ENCODE measurements at regions not wholly inside any gene's neighbourhood (a gene's known extent, or its start where the extent isn't known, plus 50 kb on each side); places are given as distances from the start of the nearest gene placed in this dataset.

DNA sequence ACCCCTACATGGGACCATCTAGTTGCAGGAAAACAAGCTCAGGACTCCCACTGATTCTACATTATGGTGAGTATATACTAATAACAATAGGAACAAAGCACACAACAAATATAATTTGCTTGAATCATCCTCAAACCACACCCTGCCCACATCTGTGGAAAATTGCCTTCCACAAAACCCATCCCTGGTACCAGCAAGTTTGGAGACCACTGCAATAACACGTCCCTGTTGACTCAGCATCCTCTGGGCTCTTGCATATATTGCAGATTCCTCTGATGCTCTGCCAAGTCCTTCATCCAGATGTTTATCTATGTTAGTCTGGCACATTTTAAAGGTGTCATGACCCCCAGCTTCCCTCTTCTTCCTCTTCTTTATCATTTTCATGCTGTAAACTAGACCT, 138.4 kb downstream of the PCTP start:
- intact Hi-C loops (cut with DNase I) = no loop called here
- no peaks in the 10 kb centered on the region for H3K27me3 ChIP-seq
- TF ChIP-seq CTCF (IDR thresholded peaks at IDR 0.05) = no peak
- H3K9ac ChIP-seq (ENCODE audit: low read depth in 2 of 2, low read length in 2 of 2) = no peak overlapping the region
- H3K4me3 ChIP-seq = no peak overlapping the region
- no peak overlapping the region for H3K27ac ChIP-seq
- H3K36me3 ChIP-seq = no peaks in the 10 kb centered on the region
- H3K4me1 ChIP-seq = no peaks in the 10 kb centered on the region
- no peak for DNase-seq
- H3K9me3 ChIP-seq = no peaks in the 10 kb centered on the region

DNA sequence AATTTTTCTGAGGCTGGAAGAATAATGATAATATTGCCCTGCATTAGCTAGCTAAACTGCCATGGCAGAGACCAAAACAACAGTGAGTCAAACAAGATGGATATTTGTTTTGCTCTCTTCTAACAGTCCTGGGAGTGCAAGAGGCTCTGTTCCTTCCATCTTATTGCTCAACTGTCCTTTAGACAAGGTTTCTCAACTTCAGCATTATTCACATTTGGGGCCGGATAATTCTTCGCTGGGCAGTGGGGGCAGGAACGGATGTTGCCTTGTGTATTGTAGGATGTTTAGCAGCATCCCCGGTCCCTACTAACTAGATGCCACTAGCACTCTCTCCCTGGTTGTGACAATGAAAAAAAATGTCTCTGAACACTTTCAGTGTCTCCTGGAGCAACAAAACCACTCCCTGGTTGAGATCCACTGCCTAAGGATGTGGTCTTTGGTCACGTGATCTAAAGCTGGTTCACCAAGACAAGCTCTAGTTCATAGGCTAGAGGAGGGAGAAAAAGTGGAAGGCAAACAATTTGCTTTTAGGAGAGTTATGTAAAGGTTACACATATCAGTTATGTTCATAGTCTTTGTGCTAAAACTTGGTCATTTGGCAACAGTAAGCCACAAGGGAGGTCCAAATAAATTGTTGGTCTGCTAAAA, 144.4 kb downstream of the PCTP start:
- Histone ChIP-seq H3K9ac (ENCODE audit: low read depth in 2 of 2, low read length in 2 of 2) (no peak overlapping the region), H3K4me1 (no peaks in the 10 kb centered on the region), H3K27ac (no peak overlapping the region), H3K9me3 (no peaks in the 10 kb centered on the region), H3K27me3 (no peaks in the 10 kb centered on the region), H3K4me3 (no peak overlapping the region), H3K36me3 (no peaks in the 10 kb centered on the region)
- DNase-seq = no peak
- no peak for TF ChIP-seq CTCF (IDR thresholded peaks at IDR 0.05)
- intact Hi-C loops (cut with DNase I) = no loop called here

DNA sequence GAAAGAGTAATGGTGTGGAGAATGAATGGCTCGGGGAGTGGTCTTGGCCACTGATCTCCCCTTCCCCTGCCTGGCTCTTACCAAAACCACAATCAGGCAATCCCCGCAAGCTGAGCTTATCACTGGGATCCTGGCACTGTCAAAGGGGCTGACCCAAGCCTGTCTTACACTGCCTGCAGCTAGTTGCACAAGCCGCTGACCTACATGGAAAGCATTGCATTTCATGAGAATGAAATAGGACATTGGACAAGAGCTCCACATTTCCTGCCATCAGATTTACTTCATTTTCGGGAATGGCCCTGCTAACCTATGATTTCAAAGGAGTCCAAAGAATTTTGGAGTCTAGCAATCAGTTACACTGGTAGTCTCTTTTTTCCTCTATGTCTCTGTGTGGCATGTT, 146.4 kb downstream of the PCTP start:
- intact Hi-C loops (cut with DNase I) = no loop called here
- Histone ChIP-seq H3K9ac (ENCODE audit: low read depth in 2 of 2, low read length in 2 of 2) (no peak overlapping the region), H3K27me3 (no peaks in the 10 kb centered on the region), H3K4me1 (no peaks in the 10 kb centered on the region), H3K27ac (no peak overlapping the region), H3K4me3 (no peak overlapping the region), H3K9me3 (no peaks in the 10 kb centered on the region), H3K36me3 (no peaks in the 10 kb centered on the region)
- no peak for TF ChIP-seq CTCF (IDR thresholded peaks at IDR 0.05)
- DNase-seq = no peak

- Histone ChIP-seq H3K9ac (ENCODE audit: low read depth in 2 of 2, low read length in 2 of 2) (no peak overlapping the region), H3K9me3 (no peaks in the 10 kb centered on the region), H3K4me3 (no peak overlapping the region), H3K4me1 (no peaks in the 10 kb centered on the region), H3K36me3 (no peaks in the 10 kb centered on the region), H3K27ac (no peak overlapping the region), H3K27me3 (no peaks in the 10 kb centered on the region)
- intact Hi-C loops (cut with DNase I) = no loop called here
- DNase-seq = no peak
- TF ChIP-seq CTCF (IDR thresholded peaks at IDR 0.05) = no peak
These were observed 147.3 kb downstream of the PCTP start for GRCh38 chr17:55898195-55898594.

DNA sequence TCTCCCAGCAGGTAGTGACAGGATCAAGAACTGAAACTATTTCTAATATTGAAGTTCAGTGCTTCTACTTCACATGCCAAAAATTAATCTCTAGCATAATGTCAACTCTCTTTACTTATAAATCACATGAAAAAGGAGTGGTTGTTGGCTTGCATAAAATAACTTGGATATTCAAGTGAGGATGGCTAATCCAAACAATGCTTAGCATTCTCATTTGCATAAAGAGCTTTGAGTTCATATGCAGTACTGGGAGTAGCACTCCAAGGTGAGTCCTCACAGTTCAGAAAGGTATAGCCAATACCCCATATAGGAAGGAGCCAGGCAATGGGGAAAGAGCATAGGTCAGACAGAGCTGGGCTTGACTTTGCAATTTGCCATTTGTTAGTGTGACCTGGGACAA, 149.3 kb downstream of the PCTP start:
- no peak for DNase-seq
- intact Hi-C loops (cut with DNase I) = no loop called here
- Histone ChIP-seq H3K36me3 (no peaks in the 10 kb centered on the region), H3K9ac (ENCODE audit: low read depth in 2 of 2, low read length in 2 of 2) (no peak overlapping the region), H3K27me3 (no peaks in the 10 kb centered on the region), H3K4me1 (no peaks in the 10 kb centered on the region), H3K27ac (no peak overlapping the region), H3K4me3 (no peak overlapping the region), H3K9me3 (no peaks in the 10 kb centered on the region)
- TF ChIP-seq CTCF (IDR thresholded peaks at IDR 0.05) = no peak
